Lung (tissue), 11 donors: ENCODE measurements at regions not wholly inside any gene's neighbourhood (a gene's known extent, or its start where the extent isn't known, plus 50 kb on each side); places are given as distances from the start of the nearest gene placed in this dataset.

Source experiments
- ATAC-seq: fragments of 200-7000 bp; cut with Tn5 transposase; one replicate; pipeline ENCODE4 v1.9.1; 2020; ENCODE audit warnings: moderate number of reproducible peaks; ENCODE audit not compliant: insufficient read depth, low FRiP score
- DNase-seq, 3 donors: peaks; one replicate each; pipeline ENCODE4 v3.0.0-alpha.2; 2013 to 2017
- H3K27ac ChIP-seq, 2 donors: one replicate each; pipeline ENCODE4 v1.5.1; 2013; ENCODE audit warnings: mild to moderate bottlenecking in 2 of 2, moderate library complexity in 2 of 2, control low read depth in 1 of 2, inconsistent platforms in 1 of 2, low read depth in 1 of 2, low read length in 1 of 2
- H3K27me3 ChIP-seq, 3 donors: one replicate each; pipeline ENCODE4 v1.5.1; 2013; ENCODE audit warnings: low read length in 2 of 3; ENCODE audit not compliant: control insufficient read depth in 3 of 3, insufficient read depth in 3 of 3
- H3K36me3 ChIP-seq, 4 donors: one replicate each; pipeline ENCODE4 v1.5.1; 2013; ENCODE audit warnings: low read length in 4 of 4, mild to moderate bottlenecking in 1 of 4, moderate library complexity in 1 of 4; ENCODE audit not compliant: control insufficient read depth in 4 of 4, insufficient read depth in 4 of 4
- H3K4me1 ChIP-seq, 5 donors: one replicate each; pipeline ENCODE4 v1.5.1; 2013; ENCODE audit warnings: low read length in 5 of 5, mild to moderate bottlenecking in 2 of 5, moderate library complexity in 1 of 5; ENCODE audit not compliant: control insufficient read depth in 5 of 5, insufficient read depth in 5 of 5
- H3K4me3 ChIP-seq: one replicate; pipeline ENCODE4 v1.5.1; 2013; ENCODE audit warnings: mild to moderate bottlenecking, control low read depth, moderate library complexity
- H3K9ac ChIP-seq, 2 donors: one replicate each; pipeline ENCODE4 v1.5.1; 2013; ENCODE audit warnings: low read length in 2 of 2, control low read depth in 1 of 2; ENCODE audit not compliant: insufficient read depth in 1 of 2
- H3K9me3 ChIP-seq, 4 donors: one replicate each; pipeline ENCODE4 v1.5.1; 2013; ENCODE audit warnings: low read length in 3 of 4, mild to moderate bottlenecking in 1 of 4, moderate library complexity in 1 of 4; ENCODE audit not compliant: control insufficient read depth in 4 of 4, insufficient read depth in 3 of 4
- CTCF ChIP-seq: IDR thresholded peaks from 2 replicates; pipeline ENCODE4 v1.5.1; 2012; ENCODE audit warnings: mild to moderate bottlenecking; ENCODE audit errors: control extremely low read depth, extremely low read depth
- whole genome bisulfite sequencing, 2 donors: extraction: QIAGEN DNeasy Blood & Tissue Kit; methylation state at CpG; one replicate each; pipeline ENCODE4 v1.1.7; 2013; 5-methylcytosine and 5-hydroxymethylcytosine counted together
- donor health status: control.
- donor health status: control.
- donor health status: Bipolar disorder and iron deficiency.
- donor health status: healthy.
- donor health status: DM: yes; HTN: yes; CAD: no.

GRCh38 chr18:45448871-45449270, 166.4 kb upstream of the SLC14A2 start:
- H3K9ac ChIP-seq: no peak overlapping the region
- ATAC-seq (no peak), DNase-seq (no peak)
- TF ChIP-seq CTCF: no peak
- no peaks in the 10 kb centered on the region for H3K27me3 ChIP-seq
- peaks cover 0 to 34% (median 19%) of the 10 kb centered on the region in 5 donors for H3K4me1 ChIP-seq
- H3K27ac ChIP-seq: peak overlapping the region in 1 of 2 donors; percentile 64
- H3K9me3 ChIP-seq: no peaks in the 10 kb centered on the region
- 96 to 99% methylated on average over 2 of the region's 2 CpGs for WGBS, 2 donors
- H3K36me3 ChIP-seq: no peaks in the 10 kb centered on the region
- no peak overlapping the region for H3K4me3 ChIP-seq

GRCh38 chr18:45449418-45450227, 165.7 kb upstream of the SLC14A2 start:
- Histone ChIP-seq H3K9ac (no peak overlapping the region), H3K4me3 (no peak overlapping the region), H3K36me3 (no peaks in the 10 kb centered on the region), H3K9me3 (no peaks in the 10 kb centered on the region), H3K27me3 (no peaks in the 10 kb centered on the region), H3K27ac (peak overlapping the region in 1 of 2 donors; percentile 62), H3K4me1 (peaks cover 0 to 34% (median 19%) of the 10 kb centered on the region in 5 donors)
- peak; percentile 84 to 93 (median 88) for DNase-seq
- 66 to 74% methylated on average over 10 of the region's 10 CpGs for WGBS, 2 donors
- peak; percentile 59 for ATAC-seq
- no peak for TF ChIP-seq CTCF

GRCh38 chr18:45456090-45457021, 158.9 kb upstream of the SLC14A2 start:
- ATAC-seq: no peak

More at GRCh38 chr18:45456090-45457021, 158.9 kb upstream of the SLC14A2 start:
- TF ChIP-seq CTCF: no peak
- H3K27me3 ChIP-seq: no peaks in the 10 kb centered on the region
- no peak overlapping the region for H3K4me3 ChIP-seq
- peaks cover 0 to 11% (median 0%) of the 10 kb centered on the region in 5 donors for H3K4me1 ChIP-seq
- no peak overlapping the region for H3K9ac ChIP-seq
- no peaks in the 10 kb centered on the region for H3K36me3 ChIP-seq
- H3K27ac ChIP-seq: no peak overlapping the region
- DNase-seq: peak in 2 of 3 donors; percentile 32 to 33
- H3K9me3 ChIP-seq: no peaks in the 10 kb centered on the region
- 59 to 65% methylated on average over 5 of the region's 5 CpGs for WGBS, 2 donors
